DMS79 treated with DMSO at 0.1 percent for 48 hours (cell line): ENCODE measurements at regions not wholly inside any gene's neighbourhood (a gene's known extent, or its start where the extent isn't known, plus 50 kb on each side); places are given as distances from the start of the nearest gene placed in this dataset.
"Not testable (repeated sequence)": the region's sequence is repeated elsewhere in the genome, so short reads cannot be mapped to it uniquely, and the experiment has no call there.

Experiments
- DNase-seq: peaks from one replicate; lab custom pipeline; 2025; lab: John Stamatoyannopoulos, UW

- no peak for DNase-seq
These were observed 51.5 kb upstream of the IFNE start for GRCh38 chr9:21533597-21533996.

- DNase-seq, result no peak
These were observed 53.3 kb upstream of the IFNE start for GRCh38 chr9:21535396-21535795.

GRCh38 chr9:21542787-21543186 lies 60.7 kb upstream of the IFNE start:
- DNase-seq, result no peak

GRCh38 chr9:21543187-21543586 lies 61.1 kb upstream of the IFNE start:
- DNase-seq, result no peak

GRCh38 chr9:21543816-21544215 lies 61.7 kb upstream of the IFNE start:
- DNase-seq, result not testable (repeated sequence)

GRCh38 chr9:21546949-21547348 lies 64.8 kb upstream of the IFNE start:
- no peak for DNase-seq

GRCh38 chr9:21549251-21549765 lies 67.2 kb upstream of the IFNE start:
- DNase-seq, result no peak

GRCh38 chr9:21549890-21550289 lies 67.8 kb upstream of the IFNE start:
- no peak for DNase-seq

- DNase-seq, result no peak
These were observed 68.3 kb upstream of the IFNE start for GRCh38 chr9:21550392-21550791.

GRCh38 chr9:21551401-21551800 lies 69.3 kb upstream of the IFNE start:
- DNase-seq, result no peak

GRCh38 chr9:21552244-21553170 lies 70.4 kb upstream of the IFNE start:
- no peak for DNase-seq

- DNase-seq, result no peak
These were observed 71.3 kb upstream of the IFNE start for GRCh38 chr9:21553441-21553840.

GRCh38 chr9:21554813-21555212 lies 72.7 kb upstream of the IFNE start:
- no peak for DNase-seq

GRCh38 chr9:21555911-21556310 lies 73.8 kb upstream of the IFNE start:
- no peak for DNase-seq

GRCh38 chr9:21556581-21557427 lies 74.7 kb upstream of the IFNE start:
- DNase-seq, result no peak

GRCh38 chr9:21557428-21557768 lies 75.3 kb upstream of the IFNE start:
- no peak for DNase-seq

- no peak for DNase-seq
These were observed 76.0 kb upstream of the IFNE start for GRCh38 chr9:21558079-21558478.

- DNase-seq, result no peak
These were observed 76.7 kb upstream of the IFNE start for GRCh38 chr9:21558615-21559401.

- no peak for DNase-seq
These were observed 77.5 kb upstream of the IFNE start for GRCh38 chr9:21559402-21560280.

- DNase-seq, result no peak
These were observed 78.2 kb upstream of the IFNE start for GRCh38 chr9:21560281-21560745.

GRCh38 chr9:21561502-21561901 lies 79.4 kb upstream of the IFNE start:
- DNase-seq, result no peak
